ENCODE measurements at regions not wholly inside any gene's neighbourhood (a gene's known extent, or its start where the extent isn't known, plus 50 kb on each side); places are given as distances from the start of the nearest gene placed in this dataset.

GRCh38 chr5:96506866-96507527, 73.9 kb upstream of the PCSK1 start:
- H3K4me1 ChIP-seq (ENCODE audit: control insufficient read depth, low read depth, low read length): no peaks in the 10 kb centered on the region
- H3K4ac ChIP-seq (ENCODE audit: low read depth, low read length): no peak overlapping the region
- H3K9ac ChIP-seq (ENCODE audit: low read length): no peak overlapping the region
- no peak for DNase-seq
- no peak overlapping the region for H4K8ac ChIP-seq (ENCODE audit: low read depth, low read length)
- no peak overlapping the region for H3K56ac ChIP-seq (ENCODE audit: low read length)
- no peaks in the 10 kb centered on the region for H3K36me3 ChIP-seq (ENCODE audit: control insufficient read depth, insufficient read depth, low read length)
- no peaks in the 10 kb centered on the region for H3K79me1 ChIP-seq (ENCODE audit: low read length)
- no peak overlapping the region for H3K23ac ChIP-seq (ENCODE audit: low read length)
- H4K5ac ChIP-seq (ENCODE audit: low read length): no peak overlapping the region
- H3K4me2 ChIP-seq (ENCODE audit: low read length): no peak overlapping the region
- no peak overlapping the region for H3K27ac ChIP-seq (ENCODE audit: low read depth, low read length)
- H2BK5ac ChIP-seq (ENCODE audit: low read length): no peak overlapping the region
- no peak overlapping the region for H3K18ac ChIP-seq (ENCODE audit: low read length)
- no peak overlapping the region for H2BK120ac ChIP-seq (ENCODE audit: low read depth, low read length)
- H3K4me3 ChIP-seq (ENCODE audit: low read length): no peak overlapping the region
- no peak overlapping the region for H2AK5ac ChIP-seq (ENCODE audit: low read length)
- H3K27me3 ChIP-seq (ENCODE audit: insufficient read depth, low read length, poor library complexity): no peaks in the 10 kb centered on the region
- no peak overlapping the region for H2BK15ac ChIP-seq (replicated peaks; ENCODE audit: low read depth)
- WGBS (ENCODE audit: extremely low coverage, insufficient coverage, low lambda C conversion rate): no CpG with 5 or more reads among the region's 7 CpGs
- H3K79me2 ChIP-seq (ENCODE audit: control insufficient read depth, insufficient read depth, low read length): no peaks in the 10 kb centered on the region

- Histone ChIP-seq H3K23ac (ENCODE audit: low read length) (no peak overlapping the region), H4K8ac (ENCODE audit: low read depth, low read length) (no peak overlapping the region), H2BK120ac (ENCODE audit: low read depth, low read length) (no peak overlapping the region), H3K36me3 (ENCODE audit: control insufficient read depth, insufficient read depth, low read length) (no peaks in the 10 kb centered on the region), H3K79me2 (ENCODE audit: control insufficient read depth, insufficient read depth, low read length) (no peaks in the 10 kb centered on the region), H3K4ac (ENCODE audit: low read depth, low read length) (no peak overlapping the region), H3K4me3 (ENCODE audit: low read length) (no peak overlapping the region), H3K4me1 (ENCODE audit: control insufficient read depth, low read depth, low read length) (no peaks in the 10 kb centered on the region), H2BK5ac (ENCODE audit: low read length) (no peak overlapping the region), H3K9ac (ENCODE audit: low read length) (no peak overlapping the region), H3K56ac (ENCODE audit: low read length) (no peak overlapping the region), H3K27me3 (ENCODE audit: insufficient read depth, low read length, poor library complexity) (no peaks in the 10 kb centered on the region), H4K5ac (ENCODE audit: low read length) (no peak overlapping the region), H3K4me2 (ENCODE audit: low read length) (no peak overlapping the region), H3K79me1 (ENCODE audit: low read length) (no peaks in the 10 kb centered on the region), H2BK15ac (replicated peaks; ENCODE audit: low read depth) (no peak overlapping the region), H2AK5ac (ENCODE audit: low read length) (no peak overlapping the region), H3K18ac (ENCODE audit: low read length) (no peak overlapping the region), H3K27ac (ENCODE audit: low read depth, low read length) (no peak overlapping the region)
- no peak for DNase-seq
- no CpG with 5 or more reads among the region's 1 CpG for WGBS (ENCODE audit: extremely low coverage, insufficient coverage, low lambda C conversion rate)
Observed at GRCh38 chr5:96509316-96509715, 76.3 kb upstream of the PCSK1 start.

GRCh38 chr5:96509721-96510350, 76.8 kb upstream of the PCSK1 start:
- DNase-seq: no peak
- no peak overlapping the region for H3K27ac ChIP-seq (ENCODE audit: low read depth, low read length)
- no CpG with 5 or more reads among the region's 5 CpGs for WGBS (ENCODE audit: extremely low coverage, insufficient coverage, low lambda C conversion rate)

GRCh38 chr5:96516631-96517071, 83.6 kb upstream of the PCSK1 start:
- no peak overlapping the region for H2BK15ac ChIP-seq (replicated peaks; ENCODE audit: low read depth)
- no peaks in the 10 kb centered on the region for H3K27me3 ChIP-seq (ENCODE audit: insufficient read depth, low read length, poor library complexity)
- WGBS (ENCODE audit: extremely low coverage, insufficient coverage, low lambda C conversion rate): no CpG with 5 or more reads among the region's 6 CpGs
- H3K79me2 ChIP-seq (ENCODE audit: control insufficient read depth, insufficient read depth, low read length): no peaks in the 10 kb centered on the region
- no peaks in the 10 kb centered on the region for H3K36me3 ChIP-seq (ENCODE audit: control insufficient read depth, insufficient read depth, low read length)
- H3K18ac ChIP-seq (ENCODE audit: low read length): no peak overlapping the region
- H3K9ac ChIP-seq (ENCODE audit: low read length): no peak overlapping the region
- H4K8ac ChIP-seq (ENCODE audit: low read depth, low read length): no peak overlapping the region
- H2BK120ac ChIP-seq (ENCODE audit: low read depth, low read length): no peak overlapping the region
- H2BK5ac ChIP-seq (ENCODE audit: low read length): no peak overlapping the region
- H3K27ac ChIP-seq (ENCODE audit: low read depth, low read length): no peak overlapping the region
- H2AK5ac ChIP-seq (ENCODE audit: low read length): no peak overlapping the region
- DNase-seq: no peak
- H4K5ac ChIP-seq (ENCODE audit: low read length): no peak overlapping the region
- H3K23ac ChIP-seq (ENCODE audit: low read length): no peak overlapping the region
- no peak overlapping the region for H3K4me2 ChIP-seq (ENCODE audit: low read length)
- no peak overlapping the region for H3K4me3 ChIP-seq (ENCODE audit: low read length)
- no peak overlapping the region for H3K4ac ChIP-seq (ENCODE audit: low read depth, low read length)
- H3K79me1 ChIP-seq (ENCODE audit: low read length): no peaks in the 10 kb centered on the region
- no peaks in the 10 kb centered on the region for H3K4me1 ChIP-seq (ENCODE audit: control insufficient read depth, low read depth, low read length)
- no peak overlapping the region for H3K56ac ChIP-seq (ENCODE audit: low read length)

More at GRCh38 chr5:96509721-96510350, 76.8 kb upstream of the PCSK1 start:
- H3K9ac ChIP-seq (ENCODE audit: low read length): no peak overlapping the region
- no peaks in the 10 kb centered on the region for H3K79me1 ChIP-seq (ENCODE audit: low read length)
- no peaks in the 10 kb centered on the region for H3K27me3 ChIP-seq (ENCODE audit: insufficient read depth, low read length, poor library complexity)
- H3K18ac ChIP-seq (ENCODE audit: low read length): no peak overlapping the region
- no peak overlapping the region for H3K4ac ChIP-seq (ENCODE audit: low read depth, low read length)
- no peak overlapping the region for H3K4me3 ChIP-seq (ENCODE audit: low read length)
- H3K4me2 ChIP-seq (ENCODE audit: low read length): no peak overlapping the region
- H2BK120ac ChIP-seq (ENCODE audit: low read depth, low read length): no peak overlapping the region
- no peak overlapping the region for H2AK5ac ChIP-seq (ENCODE audit: low read length)
- H3K4me1 ChIP-seq (ENCODE audit: control insufficient read depth, low read depth, low read length): no peaks in the 10 kb centered on the region
- no peak overlapping the region for H2BK15ac ChIP-seq (replicated peaks; ENCODE audit: low read depth)
- no peak overlapping the region for H2BK5ac ChIP-seq (ENCODE audit: low read length)
- H3K23ac ChIP-seq (ENCODE audit: low read length): no peak overlapping the region
- no peaks in the 10 kb centered on the region for H3K79me2 ChIP-seq (ENCODE audit: control insufficient read depth, insufficient read depth, low read length)
- no peaks in the 10 kb centered on the region for H3K36me3 ChIP-seq (ENCODE audit: control insufficient read depth, insufficient read depth, low read length)
- no peak overlapping the region for H3K56ac ChIP-seq (ENCODE audit: low read length)
- no peak overlapping the region for H4K5ac ChIP-seq (ENCODE audit: low read length)
- no peak overlapping the region for H4K8ac ChIP-seq (ENCODE audit: low read depth, low read length)

- peak; percentile 31 for DNase-seq
- Histone ChIP-seq H3K4ac (ENCODE audit: low read depth, low read length) (no peak overlapping the region), H2BK15ac (replicated peaks; ENCODE audit: low read depth) (no peak overlapping the region), H3K9ac (ENCODE audit: low read length) (no peak overlapping the region), H3K4me1 (ENCODE audit: control insufficient read depth, low read depth, low read length) (no peaks in the 10 kb centered on the region), H2AK5ac (ENCODE audit: low read length) (no peak overlapping the region), H3K18ac (ENCODE audit: low read length) (no peak overlapping the region), H3K23ac (ENCODE audit: low read length) (no peak overlapping the region), H4K5ac (ENCODE audit: low read length) (no peak overlapping the region), H3K27me3 (ENCODE audit: insufficient read depth, low read length, poor library complexity) (no peaks in the 10 kb centered on the region), H3K27ac (ENCODE audit: low read depth, low read length) (no peak overlapping the region), H3K79me2 (ENCODE audit: control insufficient read depth, insufficient read depth, low read length) (no peaks in the 10 kb centered on the region), H3K4me2 (ENCODE audit: low read length) (no peak overlapping the region), H2BK120ac (ENCODE audit: low read depth, low read length) (no peak overlapping the region), H3K56ac (ENCODE audit: low read length) (no peak overlapping the region), H3K36me3 (ENCODE audit: control insufficient read depth, insufficient read depth, low read length) (no peaks in the 10 kb centered on the region), H2BK5ac (ENCODE audit: low read length) (no peak overlapping the region), H3K79me1 (ENCODE audit: low read length) (no peaks in the 10 kb centered on the region), H4K8ac (ENCODE audit: low read depth, low read length) (no peak overlapping the region), H3K4me3 (ENCODE audit: low read length) (no peak overlapping the region)
- no CpG with 5 or more reads among the region's 4 CpGs for WGBS (ENCODE audit: extremely low coverage, insufficient coverage, low lambda C conversion rate)
Observed at GRCh38 chr5:96517295-96517694, 84.2 kb upstream of the PCSK1 start.

GRCh38 chr5:96520345-96520744, 87.3 kb upstream of the PCSK1 start:
- no peak overlapping the region for H3K23ac ChIP-seq (ENCODE audit: low read length)
- H3K4me3 ChIP-seq (ENCODE audit: low read length): no peak overlapping the region
- no peak overlapping the region for H2BK120ac ChIP-seq (ENCODE audit: low read depth, low read length)
- no peak overlapping the region for H2BK15ac ChIP-seq (replicated peaks; ENCODE audit: low read depth)
- no peak overlapping the region for H3K56ac ChIP-seq (ENCODE audit: low read length)
- H3K27ac ChIP-seq (ENCODE audit: low read depth, low read length): no peak overlapping the region
- H2AK5ac ChIP-seq (ENCODE audit: low read length): no peak overlapping the region
- H3K4me2 ChIP-seq (ENCODE audit: low read length): no peak overlapping the region
- no peaks in the 10 kb centered on the region for H3K79me2 ChIP-seq (ENCODE audit: control insufficient read depth, insufficient read depth, low read length)
- no peak overlapping the region for H4K8ac ChIP-seq (ENCODE audit: low read depth, low read length)
- DNase-seq: no peak
- no peak overlapping the region for H2BK5ac ChIP-seq (ENCODE audit: low read length)
- no peak overlapping the region for H4K5ac ChIP-seq (ENCODE audit: low read length)
- H3K36me3 ChIP-seq (ENCODE audit: control insufficient read depth, insufficient read depth, low read length): no peaks in the 10 kb centered on the region
- H3K4ac ChIP-seq (ENCODE audit: low read depth, low read length): no peak overlapping the region
- H3K18ac ChIP-seq (ENCODE audit: low read length): no peak overlapping the region
- no peaks in the 10 kb centered on the region for H3K79me1 ChIP-seq (ENCODE audit: low read length)
- no peak overlapping the region for H3K9ac ChIP-seq (ENCODE audit: low read length)
- no peaks in the 10 kb centered on the region for H3K4me1 ChIP-seq (ENCODE audit: control insufficient read depth, low read depth, low read length)
- no peaks in the 10 kb centered on the region for H3K27me3 ChIP-seq (ENCODE audit: insufficient read depth, low read length, poor library complexity)
